GM21737 (cell line): ENCODE measurements at regions not wholly inside any gene's neighbourhood (a gene's known extent, or its start where the extent isn't known, plus 50 kb on each side); places are given as distances from the start of the nearest gene placed in this dataset.
"Not testable (repeated sequence)": the region's sequence is repeated elsewhere in the genome, so short reads cannot be mapped to it uniquely, and the experiment has no call there.

Experiments
- ATAC-seq: cut with Tn5 transposase; IDR thresholded peaks from one replicate; pipeline ENCODE4 v1.9.1; 2021; ENCODE audit warnings: mild to moderate bottlenecking, moderate library complexity; ENCODE audit not compliant: unreplicated experiment

GRCh38 chr11:11220786-11221185 lies 132.3 kb downstream of the CSNK2A3 start:
- ATAC-seq, result no peak

- ATAC-seq, result no peak
These were observed 134.4 kb downstream of the CSNK2A3 start for GRCh38 chr11:11218629-11218986.

- ATAC-seq, result no peak
These were observed 135.0 kb downstream of the CSNK2A3 start for GRCh38 chr11:11217929-11218628.

- ATAC-seq, result no peak
These were observed 135.6 kb downstream of the CSNK2A3 start for GRCh38 chr11:11217289-11217928.

GRCh38 chr11:11215944-11216343 lies 137.1 kb downstream of the CSNK2A3 start:
- no peak for ATAC-seq

GRCh38 chr11:11215058-11215815 lies 137.8 kb downstream of the CSNK2A3 start:
- no peak for ATAC-seq

- ATAC-seq, result no peak
These were observed 139.9 kb downstream of the CSNK2A3 start for GRCh38 chr11:11213117-11213516.

GRCh38 chr11:11211888-11212287 lies 141.2 kb downstream of the CSNK2A3 start:
- no peak for ATAC-seq

GRCh38 chr11:11211186-11211585 lies 141.9 kb downstream of the CSNK2A3 start:
- no peak for ATAC-seq

GRCh38 chr11:11210446-11210845 lies 142.6 kb downstream of the CSNK2A3 start:
- no peak for ATAC-seq

- no peak for ATAC-seq
These were observed 143.1 kb downstream of the CSNK2A3 start for GRCh38 chr11:11209967-11210366.

- ATAC-seq, result no peak
These were observed 144.1 kb downstream of the CSNK2A3 start for GRCh38 chr11:11208994-11209393.

GRCh38 chr11:11207428-11207827 lies 145.6 kb downstream of the CSNK2A3 start:
- no peak for ATAC-seq

GRCh38 chr11:11206484-11206883 lies 146.6 kb downstream of the CSNK2A3 start:
- no peak for ATAC-seq

GRCh38 chr11:11202885-11203284 lies 150.2 kb downstream of the CSNK2A3 start:
- no peak for ATAC-seq

- not testable (repeated sequence) for ATAC-seq
These were observed 151.7 kb downstream of the CSNK2A3 start for GRCh38 chr11:11201302-11201701.

GRCh38 chr11:11192541-11192940 lies 160.5 kb downstream of the CSNK2A3 start:
- no peak for ATAC-seq

- no peak for ATAC-seq
These were observed 163.5 kb downstream of the CSNK2A3 start for GRCh38 chr11:11189506-11189905.

- ATAC-seq, result no peak
These were observed 166.8 kb downstream of the CSNK2A3 start for GRCh38 chr11:11186249-11186648.

- no peak for ATAC-seq
These were observed 170.8 kb downstream of the CSNK2A3 start for GRCh38 chr11:11182261-11182660.

GRCh38 chr11:11178671-11179638 lies 174.1 kb downstream of the CSNK2A3 start:
- ATAC-seq, result no peak
